GM12872 (cell line): ENCODE measurements at regions not wholly inside any gene's neighbourhood (a gene's known extent, or its start where the extent isn't known, plus 50 kb on each side); places are given as distances from the start of the nearest gene placed in this dataset.

Experiments used
- TF ChIP-seq, protein P1 (sequence below): IDR thresholded peaks from 3 replicates; pipeline ENCODE4 v1.5.1; 2011; ENCODE audit warnings: low read depth, mild to moderate bottlenecking, low read length, moderate library complexity; ENCODE audit not compliant: insufficient read depth

DNA sequence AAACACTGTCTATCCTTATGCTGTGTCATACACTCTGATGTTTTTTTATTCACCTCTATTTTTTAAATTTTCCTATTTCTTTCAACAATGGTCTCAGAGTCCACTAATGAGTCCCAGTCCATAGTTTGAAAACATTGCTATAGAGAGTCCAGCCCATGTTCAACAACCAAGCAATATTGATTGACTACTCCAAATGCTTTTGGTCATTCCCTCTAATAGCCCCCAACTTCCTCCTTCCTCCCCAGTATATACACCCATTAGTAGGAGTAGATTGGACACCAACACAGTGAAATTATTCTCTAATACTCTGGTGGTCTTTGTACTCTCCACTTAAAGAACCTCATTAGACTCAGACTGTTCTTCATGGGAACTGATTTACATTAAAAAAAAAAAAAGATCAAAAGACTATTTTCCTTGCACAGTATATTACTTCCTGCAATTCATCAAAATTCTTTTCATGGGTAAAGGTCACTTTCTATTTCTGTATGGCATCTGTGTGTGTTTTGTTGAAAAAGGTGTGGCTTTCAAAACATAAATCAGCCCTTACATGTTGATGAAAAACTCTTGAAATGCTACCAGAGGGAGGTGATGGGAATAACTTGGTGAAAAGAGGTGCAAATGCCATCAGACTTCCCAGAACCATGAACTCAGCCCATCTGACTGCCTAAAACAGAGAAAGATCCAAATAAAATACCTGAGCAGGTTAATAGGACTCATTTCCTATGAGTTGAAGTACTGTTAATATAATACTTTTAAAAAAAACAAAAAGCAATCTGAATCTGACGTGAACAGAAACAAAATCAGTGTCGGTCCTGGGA lies 250.3 kb upstream of the KLF3 start:
- TF ChIP-seq, protein P1, sequence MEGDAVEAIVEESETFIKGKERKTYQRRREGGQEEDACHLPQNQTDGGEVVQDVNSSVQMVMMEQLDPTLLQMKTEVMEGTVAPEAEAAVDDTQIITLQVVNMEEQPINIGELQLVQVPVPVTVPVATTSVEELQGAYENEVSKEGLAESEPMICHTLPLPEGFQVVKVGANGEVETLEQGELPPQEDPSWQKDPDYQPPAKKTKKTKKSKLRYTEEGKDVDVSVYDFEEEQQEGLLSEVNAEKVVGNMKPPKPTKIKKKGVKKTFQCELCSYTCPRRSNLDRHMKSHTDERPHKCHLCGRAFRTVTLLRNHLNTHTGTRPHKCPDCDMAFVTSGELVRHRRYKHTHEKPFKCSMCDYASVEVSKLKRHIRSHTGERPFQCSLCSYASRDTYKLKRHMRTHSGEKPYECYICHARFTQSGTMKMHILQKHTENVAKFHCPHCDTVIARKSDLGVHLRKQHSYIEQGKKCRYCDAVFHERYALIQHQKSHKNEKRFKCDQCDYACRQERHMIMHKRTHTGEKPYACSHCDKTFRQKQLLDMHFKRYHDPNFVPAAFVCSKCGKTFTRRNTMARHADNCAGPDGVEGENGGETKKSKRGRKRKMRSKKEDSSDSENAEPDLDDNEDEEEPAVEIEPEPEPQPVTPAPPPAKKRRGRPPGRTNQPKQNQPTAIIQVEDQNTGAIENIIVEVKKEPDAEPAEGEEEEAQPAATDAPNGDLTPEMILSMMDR: no peak

DNA sequence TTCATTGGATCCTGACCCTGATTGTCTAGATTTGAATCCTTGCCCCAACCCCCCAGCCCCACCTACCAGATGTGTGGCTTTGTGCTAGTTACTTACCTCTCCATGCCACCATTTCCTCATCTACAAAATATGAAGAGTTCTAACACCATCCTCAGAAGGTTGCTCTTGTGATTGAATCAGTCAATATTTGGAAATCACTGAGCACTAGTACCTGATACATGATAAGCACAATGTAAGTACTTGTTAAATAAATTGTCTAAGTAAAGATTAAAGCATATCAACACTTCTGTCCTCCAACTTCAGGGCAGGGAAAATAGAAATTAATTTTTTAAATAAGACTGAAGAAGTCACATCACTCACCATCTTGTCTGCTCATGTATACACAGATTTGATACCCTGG lies 249.6 kb upstream of the KLF3 start:
- TF ChIP-seq, protein P1: no peak

DNA sequence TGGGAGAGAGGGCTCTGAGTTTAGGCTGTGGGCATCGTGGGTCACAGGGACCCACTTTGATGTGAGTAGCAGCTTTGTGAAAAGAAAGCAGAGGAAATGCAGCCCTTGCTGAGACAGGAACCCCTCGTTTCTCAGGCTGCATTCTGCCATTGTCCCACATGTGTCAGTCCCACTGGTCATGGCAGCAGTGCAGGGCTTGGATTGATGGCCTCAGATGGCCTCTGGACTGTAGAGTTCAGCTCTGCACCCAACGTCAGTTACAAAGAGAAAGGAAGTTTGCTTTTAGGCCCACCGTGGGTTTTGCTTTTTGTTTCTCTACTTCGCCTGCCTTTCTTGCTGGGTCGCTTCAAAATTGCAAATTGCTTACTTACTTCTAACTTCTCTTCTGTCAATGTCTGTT lies 248.3 kb upstream of the KLF3 start:
- TF ChIP-seq, protein P1: no peak

DNA sequence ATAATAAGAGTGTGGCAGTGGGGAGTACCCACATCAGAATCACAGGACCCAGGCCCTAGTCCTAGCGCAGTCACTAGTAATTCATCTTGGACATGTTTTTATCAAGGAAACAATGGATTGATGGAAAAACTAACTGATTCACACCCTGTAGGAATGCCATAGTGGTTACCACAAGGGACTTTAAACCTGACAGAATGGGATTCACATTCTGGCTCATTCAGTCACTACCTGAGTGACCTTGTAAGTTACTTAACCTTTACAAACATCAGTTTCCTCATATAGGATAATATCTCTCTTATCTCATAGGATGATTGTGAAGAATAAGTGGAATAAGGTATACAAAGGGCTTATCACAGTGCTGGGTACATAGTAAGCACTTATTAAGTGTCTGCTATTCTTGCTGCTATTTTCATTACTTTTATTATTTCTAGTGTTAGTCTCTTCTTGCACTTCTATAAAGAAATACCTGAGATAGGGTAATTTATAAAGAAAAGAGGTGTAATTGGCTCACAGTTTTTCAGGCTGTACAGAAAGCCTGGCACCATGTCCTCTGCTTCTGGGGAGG lies 247.5 kb upstream of the KLF3 start:
- TF ChIP-seq, protein P1: no peak

DNA sequence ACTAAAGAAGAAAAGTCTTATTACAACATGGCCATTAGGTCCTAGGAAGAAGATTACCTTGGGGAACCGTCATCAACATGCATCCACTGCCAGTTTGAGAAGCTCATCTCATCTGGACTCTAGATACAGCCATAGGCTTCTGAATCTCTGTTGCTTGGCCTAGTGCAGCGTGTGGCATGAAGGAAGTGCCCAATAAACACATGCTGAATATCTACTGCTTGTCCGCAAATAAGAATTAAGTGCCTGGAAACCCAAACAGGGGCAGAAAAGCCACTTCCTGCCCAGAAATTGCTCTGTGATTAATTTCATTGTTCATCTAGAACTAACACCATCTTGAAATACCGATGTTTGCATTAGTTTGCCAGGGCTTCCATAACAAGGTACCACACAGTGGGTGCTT lies 241.1 kb upstream of the KLF3 start:
- TF ChIP-seq, protein P1: no peak

DNA sequence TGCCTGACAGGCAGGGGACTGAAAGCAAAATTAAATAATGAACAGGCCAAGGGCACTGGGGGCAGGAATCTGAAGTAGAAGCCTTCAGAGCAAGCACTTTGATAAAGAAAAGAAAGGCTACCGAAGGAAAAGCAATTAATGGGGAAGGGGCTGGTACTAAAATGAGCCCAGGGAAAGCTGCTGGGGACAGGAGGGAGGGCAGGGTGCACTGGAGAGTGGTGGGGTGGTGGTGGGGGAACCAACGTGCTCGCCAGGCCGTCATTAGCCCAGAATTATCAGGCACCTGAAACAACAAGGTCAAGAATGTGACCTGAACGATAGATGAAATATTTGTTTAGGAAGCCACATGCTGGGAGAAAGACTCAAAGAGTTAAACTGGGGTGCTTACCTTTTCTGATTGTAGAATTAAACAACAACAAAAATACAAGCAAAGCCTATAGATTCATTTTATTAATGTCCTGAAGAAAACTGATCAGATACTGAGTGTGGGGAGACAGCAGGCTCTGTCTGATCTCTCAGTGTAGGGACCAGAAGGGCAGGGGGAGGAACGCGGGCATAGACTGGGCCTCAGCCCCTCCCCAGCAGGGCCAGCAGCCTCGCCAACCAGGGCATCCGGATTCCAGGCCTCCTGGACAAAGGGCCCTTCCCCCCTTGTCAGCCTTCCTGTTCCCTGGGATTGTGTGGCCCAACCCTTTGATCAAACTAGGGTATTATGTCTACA lies 239.7 kb upstream of the KLF3 start:
- TF ChIP-seq, protein P1: no peak

DNA sequence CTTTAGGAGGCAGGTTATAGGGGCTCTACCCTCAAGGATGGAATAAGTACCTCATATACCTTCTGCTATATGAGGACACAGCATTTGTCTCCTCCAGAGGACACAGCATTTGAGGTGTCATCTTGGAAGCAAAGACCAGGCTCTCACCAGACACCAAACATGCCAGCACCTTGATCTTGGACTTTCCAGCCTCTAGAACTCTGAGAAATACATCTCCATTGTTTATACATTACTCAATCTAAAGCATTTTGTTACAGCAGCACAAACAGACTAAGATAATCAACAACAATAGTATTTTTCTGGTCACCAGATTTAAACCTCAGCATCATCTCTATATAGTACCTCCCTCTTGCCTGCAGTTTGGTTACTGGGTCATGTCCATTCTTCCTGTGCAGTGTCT lies 237.5 kb upstream of the KLF3 start:
- TF ChIP-seq, protein P1: no peak
